ENCODE measurements at regions not wholly inside any gene's neighbourhood (a gene's known extent, or its start where the extent isn't known, plus 50 kb on each side); places are given as distances from the start of the nearest gene placed in this dataset.

- Histone ChIP-seq H3F3A (ENCODE audit: insufficient read depth, low read length, poor library complexity, severe bottlenecking) (no peaks in the 10 kb centered on the region), H3K79me2 (replicated peaks; ENCODE audit: insufficient read depth, low read length) (no peaks in the 10 kb centered on the region), H3K9me2 (ENCODE audit: insufficient read depth, low read length) (no peaks in the 10 kb centered on the region), H4K20me1 (ENCODE audit: insufficient read depth) (no peaks in the 10 kb centered on the region), H3K9ac (ENCODE audit: low read length) (no peak overlapping the region), H3K9me3 (ENCODE audit: low read length) (no peaks in the 10 kb centered on the region), H3K27ac (ENCODE audit: low read length) (no peak overlapping the region), H2AFZ (ENCODE audit: low read depth, low read length) (no peak overlapping the region), H3K27me3 (ENCODE audit: insufficient read depth, low read depth, low read length) (no peaks in the 10 kb centered on the region), H3K4me2 (ENCODE audit: low read length) (no peak overlapping the region), H3K4me3 (ENCODE audit: low read length) (no peak overlapping the region), H3K36me3 (ENCODE audit: insufficient read depth, low read length) (no peaks in the 10 kb centered on the region)
- TF ChIP-seq EZH2 (IDR thresholded peaks at IDR 0.05; ENCODE audit: borderline replicate concordance, insufficient read depth, low read length, poor library complexity, severe bottlenecking) (no peak), TAF1 (IDR thresholded peaks at IDR 0.05; ENCODE audit: low read depth) (no peak), MXI1 (conservative IDR thresholded peaks at IDR 0.05; ENCODE audit: poor library complexity, severe bottlenecking) (no peak), POLR2AphosphoS5 (IDR thresholded peaks at IDR 0.05) (no peak), REST (IDR thresholded peaks at IDR 0.05; ENCODE audit: borderline replicate concordance) (no peak), EP300 (conservative IDR thresholded peaks at IDR 0.05; ENCODE audit: poor library complexity, severe bottlenecking) (no peak), RAD21 (conservative IDR thresholded peaks at IDR 0.05) (no peak), SMC3 (conservative IDR thresholded peaks at IDR 0.05; ENCODE audit: poor library complexity) (no peak), CTCF (IDR thresholded peaks at IDR 0.05; ENCODE audit: poor library complexity, severe bottlenecking) (no peak)
These were observed 261.7 kb upstream of the SSTR1 start for GRCh38 chr14:37945959-37946358.

GRCh38 chr14:37946819-37947218 is 260.9 kb upstream of the SSTR1 start:
- no peaks in the 10 kb centered on the region for H3K9me3 ChIP-seq (ENCODE audit: low read length)

More at GRCh38 chr14:37946819-37947218, 260.9 kb upstream of the SSTR1 start:
- Histone ChIP-seq H3K9ac (ENCODE audit: low read length) (no peak overlapping the region), H3K4me2 (ENCODE audit: low read length) (no peak overlapping the region), H3K36me3 (ENCODE audit: insufficient read depth, low read length) (no peaks in the 10 kb centered on the region), H3K27ac (ENCODE audit: low read length) (no peak overlapping the region), H3K79me2 (replicated peaks; ENCODE audit: insufficient read depth, low read length) (no peaks in the 10 kb centered on the region), H2AFZ (ENCODE audit: low read depth, low read length) (no peak overlapping the region), H3K4me3 (ENCODE audit: low read length) (no peak overlapping the region), H4K20me1 (ENCODE audit: insufficient read depth) (no peaks in the 10 kb centered on the region), H3K9me2 (ENCODE audit: insufficient read depth, low read length) (no peaks in the 10 kb centered on the region), H3K27me3 (ENCODE audit: insufficient read depth, low read depth, low read length) (no peaks in the 10 kb centered on the region), H3F3A (ENCODE audit: insufficient read depth, low read length, poor library complexity, severe bottlenecking) (no peaks in the 10 kb centered on the region)
- TF ChIP-seq EZH2 (IDR thresholded peaks at IDR 0.05; ENCODE audit: borderline replicate concordance, insufficient read depth, low read length, poor library complexity, severe bottlenecking) (no peak), TAF1 (IDR thresholded peaks at IDR 0.05; ENCODE audit: low read depth) (no peak), REST (IDR thresholded peaks at IDR 0.05; ENCODE audit: borderline replicate concordance) (no peak), POLR2AphosphoS5 (IDR thresholded peaks at IDR 0.05) (no peak), CTCF (IDR thresholded peaks at IDR 0.05; ENCODE audit: poor library complexity, severe bottlenecking) (no peak), MXI1 (conservative IDR thresholded peaks at IDR 0.05; ENCODE audit: poor library complexity, severe bottlenecking) (no peak), SMC3 (conservative IDR thresholded peaks at IDR 0.05; ENCODE audit: poor library complexity) (no peak), EP300 (conservative IDR thresholded peaks at IDR 0.05; ENCODE audit: poor library complexity, severe bottlenecking) (no peak), RAD21 (conservative IDR thresholded peaks at IDR 0.05) (no peak)

Measured in neural cell (in vitro differentiated cells).